Stimulated activated CD8-positive, alpha-beta memory T cell treated with anti-CD3 and anti-CD28 coated beads, Interleukin-7, amount 100 ng/mL, for 4 hours (primary cell): ENCODE measurements at regions not wholly inside any gene's neighbourhood (a gene's known extent, or its start where the extent isn't known, plus 50 kb on each side); places are given as distances from the start of the nearest gene placed in this dataset.

Source experiments
- DNase-seq, 2 donors: peaks; one replicate each; pipeline ENCODE4 v3.0.0-alpha.2; 2020; ENCODE audit warnings: low read depth in 2 of 2

- DNase-seq = no peak
Measured at GRCh38 chr5:96072138-96072790, 110.6 kb upstream of the ELL2 start.

DNA sequence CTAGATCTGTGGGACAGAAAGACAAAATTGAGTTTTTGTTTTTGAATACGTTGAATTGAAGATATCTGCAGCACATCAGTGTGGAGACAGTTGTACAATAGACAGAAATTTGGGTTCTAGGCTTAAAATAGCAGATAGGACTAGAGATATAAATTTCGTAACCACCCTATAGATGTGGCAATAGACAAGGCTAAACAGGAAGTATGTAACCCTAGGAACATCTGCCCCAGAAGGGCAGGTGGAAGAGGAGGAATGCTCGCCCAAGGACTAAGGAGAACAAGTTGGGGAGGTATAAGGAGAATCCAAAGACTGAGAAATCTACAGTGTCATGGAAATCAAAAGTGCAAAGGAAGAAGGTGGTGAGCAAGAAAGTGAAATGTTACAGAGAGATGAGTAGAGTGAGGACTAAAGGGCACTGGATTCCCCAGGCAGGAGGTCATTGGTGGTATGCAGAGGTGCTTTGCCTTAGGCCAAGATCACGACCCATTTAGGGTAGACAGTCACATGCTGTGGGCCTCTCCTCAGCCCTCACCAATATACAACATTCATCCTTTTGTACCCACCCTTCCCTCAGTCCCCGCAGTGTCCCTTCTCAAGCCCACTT, 109.1 kb upstream of the ELL2 start:
- no peak for DNase-seq

DNA sequence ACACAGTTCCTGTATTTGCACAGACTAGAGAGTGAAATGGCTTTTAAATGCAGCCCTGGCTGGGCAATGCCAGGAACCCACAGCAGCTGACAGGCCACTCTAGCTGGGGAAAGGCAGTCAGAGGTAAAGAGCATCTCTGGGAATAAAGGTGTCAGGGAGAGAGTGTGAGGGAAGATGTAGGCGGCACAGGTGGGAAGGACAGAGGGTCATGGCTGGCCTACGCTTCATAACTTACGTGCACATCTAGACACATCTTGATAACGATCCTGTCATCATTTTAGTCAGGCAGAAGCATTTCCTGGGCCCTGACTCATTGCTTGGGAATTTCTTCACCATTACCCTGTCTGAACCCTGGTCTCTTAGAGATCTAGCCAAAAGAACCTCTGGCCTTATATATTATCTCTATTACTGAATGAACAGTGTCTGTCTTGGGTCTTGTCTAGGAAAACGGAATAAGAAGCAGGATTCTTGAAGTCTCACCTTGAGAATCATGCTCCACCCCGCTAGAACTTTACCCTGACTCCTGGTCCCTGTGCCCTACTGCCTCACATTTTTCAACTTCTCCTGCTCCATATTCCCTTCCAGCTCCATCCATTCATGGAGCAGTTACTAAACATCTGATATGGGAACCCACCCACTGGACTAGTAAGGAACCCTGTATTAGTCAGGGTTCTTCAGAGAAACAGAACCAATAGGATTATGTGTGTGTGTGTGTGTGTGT, 106.4 kb upstream of the ELL2 start:
- DNase-seq = no peak

DNA sequence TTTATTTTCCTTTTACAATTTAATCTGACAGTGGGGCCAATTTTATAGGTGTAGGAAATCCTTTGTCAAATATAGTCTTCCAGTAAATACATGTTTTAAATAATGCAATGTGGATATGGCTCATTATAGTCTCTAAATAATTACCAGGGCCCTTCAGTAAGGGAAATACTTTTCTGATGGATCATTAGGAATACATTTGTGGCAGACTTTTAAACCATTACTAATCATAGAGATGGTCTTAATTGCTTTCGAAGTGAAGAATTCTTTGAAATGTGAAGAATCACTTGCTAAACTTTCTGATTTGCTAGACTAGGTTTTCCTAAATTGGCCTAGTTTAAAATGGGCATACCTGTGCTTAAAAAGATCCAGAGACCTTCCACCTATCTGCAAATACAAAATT, 105.6 kb upstream of the ELL2 start:
- no peak for DNase-seq

- no peak for DNase-seq
Measured at GRCh38 chr5:96066386-96066719, 104.7 kb upstream of the ELL2 start.

GRCh38 chr5:96065685-96066385, 104.2 kb upstream of the ELL2 start:
- DNase-seq = no peak

DNA sequence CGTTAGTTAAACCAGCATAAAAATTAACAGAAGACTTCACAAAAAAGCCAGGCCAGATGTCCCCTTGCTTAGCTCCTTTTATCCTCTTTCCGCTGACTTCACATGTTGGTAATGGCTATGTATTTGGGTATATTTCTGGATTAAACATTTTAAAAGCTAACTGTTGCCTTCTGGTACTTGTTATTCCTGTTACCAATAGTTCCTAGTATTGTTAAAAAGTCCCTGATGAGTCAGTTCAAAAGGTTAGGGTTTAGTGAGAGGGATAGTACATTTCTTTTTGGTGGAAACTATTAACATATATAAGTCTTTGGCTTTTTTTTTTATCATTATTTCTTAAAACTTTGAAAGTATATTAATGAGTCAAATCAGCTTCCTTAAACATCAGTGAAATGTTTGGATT, 103.2 kb upstream of the ELL2 start:
- no peak for DNase-seq

DNA sequence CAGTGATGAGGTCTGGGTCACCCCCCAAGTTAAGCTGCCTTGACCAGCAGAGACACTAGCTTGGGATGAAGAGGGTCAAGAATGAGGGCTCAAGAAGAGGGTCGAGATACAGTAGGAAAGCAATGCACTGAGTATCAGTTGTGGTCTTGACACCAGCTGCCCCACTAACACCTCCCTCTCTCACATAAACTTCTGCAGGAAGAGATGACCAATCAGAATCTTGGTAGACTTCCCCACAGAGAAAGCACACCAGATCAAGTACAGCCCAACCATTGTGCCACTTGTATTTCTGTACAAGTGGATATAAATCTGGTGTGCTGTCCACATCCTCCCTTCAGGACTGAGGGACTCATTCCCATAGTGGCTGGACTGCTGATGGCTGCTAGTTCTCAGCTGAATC, 101.2 kb upstream of the ELL2 start:
- no peak for DNase-seq

DNA sequence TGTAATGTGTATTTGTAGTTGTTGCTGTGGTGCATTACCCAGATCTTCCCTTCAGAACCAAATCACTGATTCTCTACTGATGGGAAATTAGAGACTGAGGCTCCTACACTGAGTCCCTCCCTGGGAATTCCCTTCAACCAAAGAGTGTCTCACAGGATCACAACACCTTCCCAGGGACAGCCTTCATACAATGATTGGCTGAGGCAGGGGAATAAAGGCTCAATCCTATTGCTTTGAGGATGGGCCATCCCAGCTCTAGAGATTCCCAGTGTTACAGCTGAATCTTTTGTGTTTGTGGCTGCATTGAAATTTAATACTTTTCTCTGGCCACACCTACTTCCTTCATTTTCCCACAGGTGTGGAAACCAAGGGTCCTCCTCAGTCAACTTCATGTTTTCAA, 96.4 kb upstream of the ELL2 start:
- no peak for DNase-seq

- DNase-seq = no peak
Measured at GRCh38 chr5:96054311-96055030, 92.8 kb upstream of the ELL2 start.

GRCh38 chr5:96053063-96053735, 91.5 kb upstream of the ELL2 start:
- no peak for DNase-seq

DNA sequence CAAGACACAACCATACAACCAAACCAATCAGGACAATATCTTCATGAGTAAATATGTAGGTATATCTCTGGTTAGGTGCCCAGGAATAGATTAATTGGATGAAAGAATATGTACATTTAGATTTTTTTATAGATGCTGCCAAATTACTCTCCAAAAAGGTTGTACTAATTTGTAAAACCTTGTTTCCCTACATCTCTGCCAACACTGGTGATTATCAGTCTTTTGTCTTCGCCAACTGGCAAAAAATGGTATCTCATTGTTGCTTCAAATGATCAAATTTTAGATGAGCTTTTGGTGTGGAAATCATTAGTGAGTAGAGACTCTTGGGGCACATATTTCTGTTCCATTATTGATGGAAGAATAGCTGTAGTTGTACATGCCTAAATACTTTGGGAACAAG, 90.7 kb upstream of the ELL2 start:
- DNase-seq = no peak

DNA sequence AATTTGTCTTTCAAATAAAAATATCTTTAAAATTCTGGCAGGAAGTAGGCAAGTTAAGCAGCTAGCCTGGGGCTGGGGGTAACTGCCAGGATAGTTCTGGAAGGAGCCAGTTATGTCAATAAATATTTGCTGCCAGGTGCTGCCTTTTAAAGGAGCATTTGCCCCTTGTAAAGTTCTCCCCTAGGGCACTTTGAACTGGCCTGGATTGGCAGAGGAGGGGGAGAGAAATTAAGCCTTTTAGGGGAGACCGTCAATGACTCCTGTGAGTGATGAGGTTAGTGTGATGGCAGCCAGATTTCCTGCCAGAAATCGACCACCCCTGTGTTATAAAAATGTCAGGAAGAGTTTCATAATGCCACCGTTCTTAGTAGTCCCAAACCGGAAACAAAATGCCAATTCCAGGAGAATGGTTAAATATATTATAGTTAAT, 89.8 kb upstream of the ELL2 start:
- no peak for DNase-seq

GRCh38 chr5:96050273-96050880, 88.7 kb upstream of the ELL2 start:
- no peak for DNase-seq

- DNase-seq = no peak
Measured at GRCh38 chr5:96049398-96050272, 88.0 kb upstream of the ELL2 start.

DNA sequence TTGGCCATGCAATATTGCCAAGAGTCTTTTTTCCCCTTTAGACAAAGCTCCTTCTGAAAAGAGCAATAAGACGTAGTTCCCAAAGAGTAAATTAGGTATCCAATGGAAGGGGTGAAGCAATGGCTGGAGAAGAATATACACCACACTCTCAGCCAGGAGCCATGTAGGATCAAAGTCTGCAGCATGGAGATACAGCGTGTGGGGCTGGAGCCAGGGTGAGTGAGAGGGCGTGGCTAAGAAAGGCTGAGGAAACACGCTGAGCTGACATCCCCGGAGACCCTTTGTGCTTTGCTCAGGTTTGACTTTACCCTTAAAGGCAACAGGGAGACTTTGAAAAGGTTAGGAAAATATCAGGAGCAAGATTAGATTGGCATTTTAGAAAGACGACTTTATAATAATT, 87.1 kb upstream of the ELL2 start:
- DNase-seq = no peak

GRCh38 chr5:96045888-96046287, 84.2 kb upstream of the ELL2 start:
- DNase-seq = no peak

- DNase-seq = no peak
Measured at GRCh38 chr5:96043446-96043845, 81.8 kb upstream of the ELL2 start.

- DNase-seq = no peak
Measured at GRCh38 chr5:96037128-96037527, 75.5 kb upstream of the ELL2 start.

DNA sequence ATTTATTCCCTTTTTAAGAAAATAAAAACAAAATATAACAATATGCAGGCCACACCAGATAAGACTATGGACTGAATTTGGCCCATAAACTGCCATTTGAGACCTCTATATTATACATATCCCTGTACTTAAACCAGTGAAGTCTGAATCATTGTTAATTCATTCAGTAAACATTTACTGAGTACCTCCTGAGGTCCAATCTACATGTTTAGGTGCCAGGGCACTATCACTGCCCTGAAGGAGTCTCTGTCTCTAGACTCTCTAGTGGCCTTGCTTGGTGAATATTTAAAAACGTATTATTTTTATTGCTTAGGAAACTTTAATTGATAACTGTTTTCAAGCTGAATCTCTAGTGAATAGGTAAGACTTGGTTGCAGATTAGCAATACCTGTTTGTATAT, 74.7 kb upstream of the ELL2 start:
- DNase-seq = no peak
